ENCODE measurements at regions not wholly inside any gene's neighbourhood (a gene's known extent, or its start where the extent isn't known, plus 50 kb on each side); places are given as distances from the start of the nearest gene placed in this dataset.

GRCh38 chr6:105598264-105598663 lies 195.4 kb upstream of the PREP start:
- H3K27me3 ChIP-seq = no peaks in the 10 kb centered on the region
- H3K4me3 ChIP-seq = no peak overlapping the region
- H3K36me3 ChIP-seq (ENCODE audit: low read depth, missing control alignments) = no peaks in the 10 kb centered on the region
- H3K9me3 ChIP-seq = no peaks in the 10 kb centered on the region
- H3K27ac ChIP-seq = no peak overlapping the region
- no peak for DNase-seq
- TF ChIP-seq POLR2A (IDR thresholded peaks at IDR 0.05) = no peak
- TF ChIP-seq CTCF (IDR thresholded peaks at IDR 0.05) = no peak
- intact Hi-C loops (cut with DNase I; ENCODE audit: low total_unique reads) = no loop called here
- WGBS, 2 donors = 91 to 92% methylated on average over 3 of the region's 3 CpGs
- no peaks in the 10 kb centered on the region for H3K4me1 ChIP-seq

- H3K36me3 ChIP-seq (ENCODE audit: low read depth, missing control alignments) = no peaks in the 10 kb centered on the region
- no peak for DNase-seq
- no peaks in the 10 kb centered on the region for H3K4me1 ChIP-seq
- 57 to 61% methylated on average over 4 of the region's 4 CpGs for WGBS, 2 donors
- TF ChIP-seq POLR2A (IDR thresholded peaks at IDR 0.05) (no peak), CTCF (IDR thresholded peaks at IDR 0.05) (no peak)
- H3K27ac ChIP-seq = no peak overlapping the region
- intact Hi-C loops (cut with DNase I; ENCODE audit: low total_unique reads) = no loop called here
- no peaks in the 10 kb centered on the region for H3K9me3 ChIP-seq
- no peak overlapping the region for H3K4me3 ChIP-seq
- no peaks in the 10 kb centered on the region for H3K27me3 ChIP-seq
These were observed 193.4 kb upstream of the PREP start for GRCh38 chr6:105596284-105596755.

GRCh38 chr6:105595829-105596228 lies 192.9 kb upstream of the PREP start:
- Histone ChIP-seq H3K27ac (no peak overlapping the region), H3K9me3 (no peaks in the 10 kb centered on the region), H3K4me1 (no peaks in the 10 kb centered on the region), H3K27me3 (no peaks in the 10 kb centered on the region), H3K36me3 (ENCODE audit: low read depth, missing control alignments) (no peaks in the 10 kb centered on the region), H3K4me3 (no peak overlapping the region)
- 92 to 97% methylated on average over 1 of the region's 1 CpG for WGBS, 2 donors
- intact Hi-C loops (cut with DNase I; ENCODE audit: low total_unique reads) = no loop called here
- TF ChIP-seq CTCF (IDR thresholded peaks at IDR 0.05) (no peak), POLR2A (IDR thresholded peaks at IDR 0.05) (no peak)
- DNase-seq = no peak

GRCh38 chr6:105594821-105595220 lies 191.9 kb upstream of the PREP start:
- no peak for DNase-seq
- WGBS, 2 donors = 93% methylated on average over 4 of the region's 4 CpGs
- Histone ChIP-seq H3K36me3 (ENCODE audit: low read depth, missing control alignments) (no peaks in the 10 kb centered on the region), H3K9me3 (no peaks in the 10 kb centered on the region), H3K27ac (no peak overlapping the region), H3K4me1 (no peaks in the 10 kb centered on the region), H3K27me3 (no peaks in the 10 kb centered on the region), H3K4me3 (no peak overlapping the region)
- intact Hi-C loops (cut with DNase I; ENCODE audit: low total_unique reads) = no loop called here
- no peak for TF ChIP-seq POLR2A (IDR thresholded peaks at IDR 0.05)
- TF ChIP-seq CTCF (IDR thresholded peaks at IDR 0.05) = no peak

GRCh38 chr6:105593805-105594671 lies 191.2 kb upstream of the PREP start:
- intact Hi-C loops (cut with DNase I; ENCODE audit: low total_unique reads) = no loop called here
- Histone ChIP-seq H3K27ac (no peak overlapping the region), H3K4me1 (no peaks in the 10 kb centered on the region), H3K9me3 (no peaks in the 10 kb centered on the region), H3K36me3 (ENCODE audit: low read depth, missing control alignments) (no peaks in the 10 kb centered on the region), H3K27me3 (no peaks in the 10 kb centered on the region), H3K4me3 (no peak overlapping the region)
- TF ChIP-seq CTCF (IDR thresholded peaks at IDR 0.05) (no peak), POLR2A (IDR thresholded peaks at IDR 0.05) (no peak)
- WGBS, 2 donors = 52 to 54% methylated on average over 4 of the region's 4 CpGs
- no peak for DNase-seq

All from testis (tissue), 2 donors.